Stomach (tissue), 4 donors: ENCODE measurements at regions not wholly inside any gene's neighbourhood (a gene's known extent, or its start where the extent isn't known, plus 50 kb on each side); places are given as distances from the start of the nearest gene placed in this dataset.

Experiments
- POLR2A ChIP-seq, 4 donors: fragments of 450-650 bp; IDR thresholded peaks; one replicate each; pipeline ENCODE4 v1.6.1; 2016; ENCODE audit warnings: antibody characterized with exemption in 4 of 4, control low read depth in 2 of 4, mild to moderate bottlenecking in 1 of 4, moderate library complexity in 1 of 4
- POLR2AphosphoS5 ChIP-seq, 3 donors: sonication (generic); formaldehyde crosslinking; IDR thresholded peaks; one replicate each; pipeline ENCODE4 v1.6.1; 2016; ENCODE audit warnings: antibody characterized with exemption in 3 of 3
- TF ChIP-seq, protein P1 (sequence below), 7 experiments: fragments of 450-650 bp in 4 of 7; fragments of 200-600 bp in 3 of 7; sonication (generic) in 3 of 7; IDR thresholded peaks; one replicate each; pipeline ENCODE4 v1.5.1; 2016 to 2019; ENCODE audit warnings: antibody characterized with exemption in 7 of 7, control low read depth in 2 of 7, mild to moderate bottlenecking in 1 of 7

DNA sequence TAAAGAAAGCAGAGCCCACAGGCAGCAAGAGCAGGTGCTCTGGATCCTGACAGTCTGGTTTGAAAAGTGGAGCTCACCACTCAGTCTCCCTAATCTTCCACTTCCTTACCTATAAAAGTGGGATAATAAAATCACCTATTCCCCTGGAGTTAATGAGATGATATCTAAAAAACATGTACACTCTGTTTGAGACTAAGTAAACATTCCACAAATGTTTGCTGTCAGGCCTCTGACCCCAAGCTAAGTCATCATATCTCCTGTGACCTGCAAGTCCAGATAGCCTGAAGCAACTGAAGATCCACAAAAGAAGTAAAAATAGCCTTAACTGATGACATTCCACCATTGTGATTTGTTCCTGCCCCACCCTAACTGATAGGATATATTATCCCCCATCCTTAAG, 1324.5 kb downstream of the XPNPEP1 start:
- TF ChIP-seq, protein P1, sequence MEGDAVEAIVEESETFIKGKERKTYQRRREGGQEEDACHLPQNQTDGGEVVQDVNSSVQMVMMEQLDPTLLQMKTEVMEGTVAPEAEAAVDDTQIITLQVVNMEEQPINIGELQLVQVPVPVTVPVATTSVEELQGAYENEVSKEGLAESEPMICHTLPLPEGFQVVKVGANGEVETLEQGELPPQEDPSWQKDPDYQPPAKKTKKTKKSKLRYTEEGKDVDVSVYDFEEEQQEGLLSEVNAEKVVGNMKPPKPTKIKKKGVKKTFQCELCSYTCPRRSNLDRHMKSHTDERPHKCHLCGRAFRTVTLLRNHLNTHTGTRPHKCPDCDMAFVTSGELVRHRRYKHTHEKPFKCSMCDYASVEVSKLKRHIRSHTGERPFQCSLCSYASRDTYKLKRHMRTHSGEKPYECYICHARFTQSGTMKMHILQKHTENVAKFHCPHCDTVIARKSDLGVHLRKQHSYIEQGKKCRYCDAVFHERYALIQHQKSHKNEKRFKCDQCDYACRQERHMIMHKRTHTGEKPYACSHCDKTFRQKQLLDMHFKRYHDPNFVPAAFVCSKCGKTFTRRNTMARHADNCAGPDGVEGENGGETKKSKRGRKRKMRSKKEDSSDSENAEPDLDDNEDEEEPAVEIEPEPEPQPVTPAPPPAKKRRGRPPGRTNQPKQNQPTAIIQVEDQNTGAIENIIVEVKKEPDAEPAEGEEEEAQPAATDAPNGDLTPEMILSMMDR (IDR thresholded peaks at IDR 0.05) = no peak
- no peak for TF ChIP-seq POLR2AphosphoS5 (IDR thresholded peaks at IDR 0.05)
- TF ChIP-seq POLR2A (IDR thresholded peaks at IDR 0.05) = no peak
